GM21381 (cell line): ENCODE measurements at regions not wholly inside any gene's neighbourhood (a gene's known extent, or its start where the extent isn't known, plus 50 kb on each side); places are given as distances from the start of the nearest gene placed in this dataset.

ENCODE experiments used
- ATAC-seq: cut with Tn5 transposase; IDR thresholded peaks from one replicate; pipeline ENCODE4 v1.9.1; 2021; ENCODE audit warnings: mild to moderate bottlenecking, moderate library complexity; ENCODE audit not compliant: unreplicated experiment

DNA sequence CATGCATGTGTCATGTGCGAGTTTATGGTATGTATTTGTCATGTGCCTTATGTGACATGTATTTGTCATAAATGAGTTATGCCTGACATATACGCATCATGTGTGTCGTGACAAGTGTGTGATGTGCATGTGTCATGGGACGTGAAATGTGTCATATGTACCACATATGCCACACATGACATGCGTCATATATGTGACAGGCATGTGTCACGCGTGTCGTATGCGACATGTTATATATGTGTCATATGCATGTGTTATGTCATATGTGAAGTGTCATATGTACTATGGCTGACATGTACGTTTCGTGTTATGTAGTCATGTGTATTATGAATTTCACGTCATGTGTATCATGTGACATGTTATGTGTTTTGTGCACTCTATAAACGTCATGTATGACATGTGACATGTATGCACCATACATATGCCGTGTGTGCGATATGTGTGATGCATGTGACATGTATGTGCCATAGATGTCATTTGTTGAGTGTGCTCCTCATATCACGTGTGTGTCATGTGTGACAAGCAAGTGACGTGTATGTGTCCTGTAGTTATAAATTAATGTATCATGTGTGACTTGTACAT, 2152.3 kb upstream of the PIK3C3 start:
- ATAC-seq = no peak

DNA sequence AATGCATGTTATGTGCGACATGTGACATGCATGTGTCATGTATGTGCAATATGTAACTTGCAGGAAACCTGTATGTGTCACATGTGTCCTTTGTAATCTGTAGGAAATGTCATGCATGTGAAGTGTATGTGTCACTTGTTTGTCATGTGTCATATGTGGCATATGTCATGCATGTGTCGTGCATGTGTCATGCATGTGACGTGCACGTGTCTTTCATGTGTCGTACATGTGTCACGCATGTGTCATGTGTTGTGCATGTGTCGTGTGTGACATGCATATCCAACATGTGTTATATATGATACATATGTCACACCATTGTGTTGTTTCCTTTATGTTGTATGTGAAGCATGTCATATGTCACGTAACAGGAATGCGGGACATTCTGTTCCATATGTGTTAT, 2153.2 kb upstream of the PIK3C3 start:
- ATAC-seq = no peak

DNA sequence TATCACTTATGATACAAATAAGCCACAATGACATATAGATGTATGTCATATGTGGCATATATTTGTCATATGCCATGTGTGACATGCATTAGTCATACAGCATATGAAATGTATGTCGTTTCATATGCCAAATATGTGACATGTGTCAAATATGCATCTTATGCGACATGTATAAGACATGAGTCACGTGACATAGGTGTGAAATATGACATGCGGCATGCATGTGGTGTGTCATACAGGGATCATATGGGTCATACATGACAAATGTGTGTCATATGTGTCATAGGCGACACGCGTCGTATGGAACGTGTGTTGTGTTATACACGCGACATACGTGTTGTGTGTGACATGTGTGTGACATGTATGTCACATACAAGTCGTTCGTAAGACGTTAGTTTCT, 2154.0 kb upstream of the PIK3C3 start:
- no peak for ATAC-seq

DNA sequence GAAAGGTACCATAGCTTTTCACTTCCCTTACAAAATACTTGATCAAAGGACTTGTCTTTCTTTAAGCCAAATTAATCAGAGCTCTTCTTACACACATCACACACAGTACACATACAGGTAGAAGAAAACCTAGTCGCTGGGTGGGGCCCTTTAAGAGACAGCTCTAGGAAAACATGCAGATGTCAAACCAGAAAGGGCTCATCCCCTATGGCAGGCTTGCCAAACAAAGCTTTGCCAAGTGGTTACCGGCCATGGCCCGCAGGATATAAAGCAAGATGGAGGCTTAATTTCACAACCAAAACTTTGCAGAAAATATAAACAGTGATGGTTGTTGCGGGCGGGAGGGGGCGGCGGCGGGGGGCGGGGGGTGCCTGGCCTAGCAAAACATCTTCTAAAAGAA, 2156.0 kb upstream of the PIK3C3 start:
- ATAC-seq = no peak

DNA sequence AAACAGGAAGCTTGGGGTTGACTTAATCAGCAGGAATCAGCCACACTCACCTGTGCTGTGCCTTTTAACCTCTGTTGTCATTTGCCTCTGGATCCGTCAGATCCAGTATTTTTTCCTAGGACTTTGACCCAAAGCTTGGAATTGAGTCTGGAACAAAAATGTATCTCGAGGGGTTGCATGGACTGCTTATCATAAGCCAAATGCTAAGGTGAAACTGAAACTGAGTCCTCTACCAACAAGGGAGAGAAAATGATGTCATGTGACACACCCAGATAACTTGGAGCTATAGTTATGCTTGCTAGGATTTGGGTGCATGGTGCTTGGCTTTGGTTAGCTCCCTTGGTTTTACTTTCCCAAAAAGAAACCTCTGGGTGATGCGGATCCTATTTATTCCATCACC, 2158.6 kb upstream of the PIK3C3 start:
- no peak for ATAC-seq

DNA sequence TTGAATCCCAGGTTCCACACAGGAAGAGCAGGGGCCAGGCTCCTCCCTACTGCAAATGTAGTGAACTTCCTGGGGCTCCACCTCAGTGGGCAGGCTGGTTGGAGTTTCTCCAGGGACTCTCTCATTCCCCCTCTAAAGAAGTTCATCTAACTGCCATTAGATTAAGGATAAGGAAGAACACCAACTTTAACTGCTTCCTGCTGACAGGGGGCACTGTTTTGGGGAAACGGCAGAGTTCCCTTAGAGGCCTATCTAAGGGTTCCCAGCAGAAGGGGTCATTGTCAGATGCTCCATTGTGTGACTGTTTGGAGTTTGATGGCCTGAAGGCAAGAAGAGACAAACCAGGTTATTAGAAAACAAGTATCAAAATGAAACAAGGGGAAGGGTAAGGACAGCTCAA, 2159.7 kb upstream of the PIK3C3 start:
- no peak for ATAC-seq

DNA sequence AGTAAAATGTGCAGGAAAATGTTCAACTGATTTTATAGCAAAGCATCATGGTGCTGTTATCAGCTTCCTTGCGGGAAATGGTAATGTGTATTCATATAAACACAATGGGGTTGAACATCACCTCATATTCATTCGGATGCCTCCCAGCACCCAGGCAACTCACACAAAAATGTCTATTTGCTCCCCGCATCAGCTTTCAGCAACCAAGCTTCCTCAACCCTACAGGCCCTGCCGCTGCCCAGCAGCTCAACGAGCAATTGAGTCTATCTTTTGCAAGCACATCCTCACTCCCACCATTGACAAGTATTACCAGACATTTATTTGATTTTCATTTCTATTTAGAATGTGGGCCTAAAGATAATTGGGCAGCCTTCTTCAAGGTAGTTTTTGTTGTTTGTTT, 2161.4 kb upstream of the PIK3C3 start:
- ATAC-seq = no peak

DNA sequence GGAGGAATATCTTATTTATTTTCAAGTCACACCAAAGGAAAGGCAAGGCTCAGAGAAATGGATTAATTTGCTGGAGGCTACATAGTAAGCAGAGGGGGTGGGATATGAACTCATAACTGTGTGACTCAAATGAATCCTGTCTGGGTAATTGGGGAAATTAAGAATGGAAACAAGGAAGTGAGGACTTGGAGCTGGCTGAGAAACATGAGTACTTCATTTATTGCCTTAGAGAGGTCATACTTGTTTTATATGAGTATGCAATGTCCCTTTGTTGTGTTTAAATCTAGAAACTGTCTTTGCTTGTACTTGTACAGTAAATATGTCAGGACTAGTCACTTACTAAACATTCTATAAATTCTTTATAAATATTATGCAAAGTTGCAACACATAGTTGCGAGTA, 2166.7 kb upstream of the PIK3C3 start:
- no peak for ATAC-seq

DNA sequence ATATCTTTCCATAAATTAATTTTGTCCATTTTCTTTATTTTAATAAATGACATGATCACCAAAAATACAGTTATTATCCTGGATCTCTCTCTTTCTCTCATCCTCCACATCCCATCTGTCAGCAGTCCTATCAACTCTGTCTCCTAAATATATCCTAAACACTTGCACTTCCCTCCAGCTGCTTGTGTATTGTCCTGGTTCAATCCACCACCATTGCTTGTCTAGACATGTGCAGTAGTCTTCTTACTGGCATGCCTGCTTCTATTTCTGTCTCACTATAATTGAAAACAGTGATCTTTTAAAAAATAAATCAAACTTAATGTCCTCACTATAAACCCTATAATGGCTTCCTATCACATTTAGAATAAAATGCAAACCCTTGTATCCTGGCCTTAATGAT, 2168.6 kb upstream of the PIK3C3 start:
- no peak for ATAC-seq

DNA sequence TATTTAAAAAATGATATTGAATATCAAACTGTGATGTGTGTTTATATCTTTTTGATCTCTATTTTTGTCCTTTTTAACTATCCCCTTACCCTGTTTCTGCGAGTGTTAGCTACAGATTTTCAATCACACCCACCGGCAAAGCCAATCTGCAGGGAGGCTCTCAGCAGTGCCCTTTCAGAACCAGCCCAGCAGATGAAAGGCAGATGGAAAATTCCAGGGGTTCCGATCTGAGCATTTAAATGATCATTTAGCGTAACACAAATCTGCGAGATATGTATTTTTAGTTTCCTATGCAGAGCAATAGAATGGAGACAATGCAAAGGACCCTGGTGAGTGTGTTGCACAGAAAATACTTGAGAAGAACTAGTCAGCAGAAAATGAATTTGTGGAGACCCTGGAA, 2170.5 kb upstream of the PIK3C3 start:
- ATAC-seq = no peak

DNA sequence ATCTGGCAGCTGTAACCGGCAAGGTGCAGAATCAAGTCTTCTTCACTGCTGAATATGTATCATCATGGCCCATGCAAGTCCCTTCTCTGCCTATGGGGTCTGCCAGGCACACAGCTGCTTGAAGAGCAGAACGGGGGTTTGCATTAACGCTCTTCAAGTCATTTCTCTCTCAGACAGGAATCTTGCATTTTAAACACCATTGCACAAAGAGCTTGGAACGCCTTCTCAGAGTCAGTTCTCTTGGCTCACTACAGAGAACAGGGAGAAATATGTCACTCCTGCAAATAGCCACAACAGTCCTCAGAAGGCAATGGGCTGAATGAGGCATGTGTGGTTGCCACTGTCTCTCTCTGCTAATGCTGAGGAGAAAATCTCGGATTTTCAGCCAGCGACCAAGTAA, 2173.5 kb upstream of the PIK3C3 start:
- ATAC-seq = no peak

DNA sequence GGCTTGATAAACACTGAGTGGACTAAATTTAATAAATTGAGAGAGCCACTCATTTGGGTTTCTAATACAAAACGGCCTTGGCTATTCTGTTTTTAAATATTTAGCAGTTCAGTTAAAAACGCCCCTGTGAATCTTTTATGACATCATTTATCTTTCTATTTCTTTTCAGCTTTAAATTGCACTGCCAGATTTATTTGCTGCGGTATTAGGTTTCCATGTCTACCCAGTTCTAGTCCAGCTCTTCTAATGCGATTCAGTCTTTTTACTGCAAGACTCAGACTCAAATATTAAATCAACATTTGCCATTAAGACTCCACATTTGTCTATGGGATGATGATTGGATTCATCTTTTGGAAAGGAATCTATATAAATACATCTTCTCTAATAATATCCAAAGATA, 2174.3 kb upstream of the PIK3C3 start:
- ATAC-seq = no peak

DNA sequence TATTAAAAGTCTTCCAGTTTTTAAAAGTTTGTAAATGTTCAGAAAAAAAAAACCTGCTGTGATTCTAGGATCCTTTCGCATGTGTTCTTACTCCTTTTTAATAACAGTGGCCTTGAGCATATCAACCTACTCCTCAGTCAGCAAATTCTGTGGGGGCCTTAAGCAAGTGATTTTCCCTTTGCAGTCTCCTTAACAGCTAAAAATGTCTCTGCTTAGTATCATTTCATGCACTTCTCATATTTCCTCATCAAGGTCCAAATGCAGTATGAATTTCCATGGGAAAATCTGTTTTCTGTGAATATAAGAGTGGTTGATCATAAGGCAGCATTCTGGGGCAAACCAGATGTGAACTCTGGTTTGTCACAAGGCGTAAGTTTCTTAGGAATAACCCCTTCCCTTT, 2175.1 kb upstream of the PIK3C3 start:
- ATAC-seq = no peak

DNA sequence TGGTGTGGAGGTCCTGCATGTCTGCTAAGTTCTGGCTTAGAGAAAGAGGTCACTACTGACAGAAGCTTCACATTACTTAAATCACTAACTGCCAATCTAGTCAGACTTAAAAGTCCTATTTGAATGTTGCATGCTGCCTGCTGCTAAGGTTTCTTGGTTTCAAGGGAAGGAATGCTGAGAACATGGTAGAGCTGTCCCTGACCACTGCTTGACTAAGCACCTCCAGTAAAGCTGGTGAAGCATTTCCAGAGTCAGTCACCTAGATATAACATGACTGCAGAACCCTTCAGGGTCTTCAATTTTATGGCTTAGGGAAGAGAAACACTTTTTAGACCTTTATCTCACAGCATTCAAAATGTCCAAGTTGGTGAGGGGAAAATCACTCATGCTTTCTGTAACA, 2178.3 kb upstream of the PIK3C3 start:
- ATAC-seq = no peak

DNA sequence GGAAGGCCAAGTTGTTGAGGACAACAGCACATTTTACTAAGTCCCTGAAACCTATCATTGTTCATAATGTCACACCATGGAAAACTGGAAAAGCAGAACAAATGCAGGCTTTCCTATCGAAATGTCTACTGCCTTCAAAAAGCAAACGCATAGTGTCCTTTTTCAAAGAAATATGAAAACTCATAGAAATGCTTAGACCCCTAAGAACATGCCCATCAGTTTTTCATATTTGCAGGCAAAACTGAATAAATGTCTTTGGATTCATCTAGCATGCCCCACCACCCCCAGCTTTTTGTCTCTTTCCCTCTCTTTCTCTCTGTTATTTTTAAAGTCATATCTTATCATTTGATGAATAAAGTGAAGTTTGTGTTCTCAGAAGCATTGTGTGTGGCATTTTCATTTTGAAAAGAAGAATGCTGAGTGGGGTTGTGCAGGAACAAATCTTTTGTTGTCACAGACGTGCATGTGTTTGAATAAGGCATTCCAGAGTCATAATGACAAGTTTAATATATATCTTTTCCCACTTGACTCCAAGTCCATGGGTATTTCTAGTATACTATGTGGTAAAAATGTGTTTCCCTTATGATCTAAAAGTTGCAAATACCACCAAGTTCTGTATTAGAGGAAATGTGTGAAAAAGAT, 2180.0 kb upstream of the PIK3C3 start:
- ATAC-seq = no peak

DNA sequence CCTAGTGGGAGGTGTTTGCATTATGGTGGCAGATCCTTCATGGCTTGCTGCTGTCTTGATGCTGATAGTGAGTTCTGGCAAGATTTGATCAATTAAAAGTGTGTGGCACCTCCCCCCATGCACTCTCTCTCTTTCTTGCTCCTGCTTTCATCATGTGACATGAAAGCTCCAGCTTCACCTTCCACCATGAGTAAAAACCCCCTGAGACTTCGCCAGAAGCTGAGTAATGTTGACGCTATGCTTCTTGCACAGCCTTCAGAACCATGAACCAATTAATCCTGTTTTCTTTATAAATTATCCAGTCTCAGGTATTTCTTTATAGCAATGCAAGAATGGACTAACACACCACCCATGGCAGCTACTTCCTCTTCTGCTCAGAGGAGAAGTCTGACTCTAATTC, 2181.4 kb upstream of the PIK3C3 start:
- ATAC-seq = no peak

DNA sequence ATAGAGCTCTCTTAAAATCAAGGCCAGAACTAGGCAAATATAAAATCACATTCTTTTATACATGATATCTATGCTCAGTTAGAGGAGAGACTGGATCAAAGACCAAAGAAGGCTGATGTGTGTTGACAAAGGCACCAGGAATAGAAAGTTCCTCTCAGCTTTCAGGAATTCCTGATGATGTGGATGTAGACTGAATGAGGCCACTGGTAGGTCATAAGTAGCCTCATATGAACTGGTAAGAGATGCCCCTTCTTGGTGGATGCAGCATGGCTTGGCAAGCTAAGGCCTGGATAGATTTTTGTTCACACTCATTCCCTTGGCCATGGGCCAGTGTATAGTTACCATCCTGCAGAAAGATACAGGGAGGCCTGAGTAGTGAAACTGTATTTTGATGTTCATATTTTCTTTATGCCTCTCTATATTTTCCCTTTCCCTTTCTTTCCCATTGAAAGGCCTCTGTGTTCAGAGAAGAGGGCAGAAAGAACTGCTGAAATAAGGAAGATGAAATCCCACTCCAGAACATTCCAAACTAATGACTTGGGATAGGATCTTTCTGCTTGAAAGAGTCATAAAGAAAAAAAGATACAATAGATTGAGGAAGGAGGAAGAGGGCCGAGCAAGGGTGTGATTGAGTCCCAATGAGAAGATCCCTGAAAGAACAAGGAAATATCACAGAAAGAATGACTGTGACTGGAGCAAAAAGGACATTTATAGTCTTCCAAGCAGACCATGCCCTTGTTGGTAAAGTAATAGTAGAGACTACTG, 2182.7 kb upstream of the PIK3C3 start:
- ATAC-seq = no peak

DNA sequence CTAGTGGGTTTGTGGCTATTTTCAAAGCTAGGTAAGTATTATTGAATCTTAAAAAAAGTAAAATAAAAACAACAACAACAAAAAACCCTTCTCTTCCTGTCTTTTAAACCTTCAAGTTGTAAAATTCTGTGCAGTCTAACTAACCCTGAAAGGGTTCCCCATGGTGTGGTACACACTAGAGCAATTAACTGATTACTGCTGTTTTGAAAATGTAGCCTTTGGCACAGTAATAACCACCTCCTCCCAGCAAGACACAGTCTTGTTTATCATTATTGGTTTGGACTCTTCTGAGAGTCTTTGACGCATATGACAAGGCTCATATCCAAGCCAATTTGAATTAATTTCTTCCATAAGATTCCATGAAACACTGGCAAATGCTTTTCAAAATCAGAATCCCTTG, 2184.6 kb upstream of the PIK3C3 start:
- ATAC-seq = no peak

DNA sequence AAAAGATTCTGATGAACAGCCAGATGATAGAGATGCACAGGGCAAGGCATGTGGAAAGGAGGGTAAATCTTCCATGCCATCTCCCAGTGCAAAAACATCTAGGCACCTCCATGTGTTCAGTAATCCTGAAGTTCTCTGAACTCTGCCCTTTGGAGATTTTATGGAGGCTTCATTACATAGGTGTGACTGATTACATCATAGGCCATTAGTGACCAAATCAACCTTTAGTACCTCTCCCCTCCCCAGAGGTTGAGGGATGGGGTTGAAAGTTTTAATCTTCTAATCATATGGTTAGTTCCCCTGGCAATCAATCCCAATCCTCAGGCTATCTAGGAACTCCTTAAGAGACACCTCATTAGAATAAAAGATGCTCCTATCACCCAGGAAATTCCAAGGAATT, 2190.2 kb upstream of the PIK3C3 start:
- no peak for ATAC-seq

DNA sequence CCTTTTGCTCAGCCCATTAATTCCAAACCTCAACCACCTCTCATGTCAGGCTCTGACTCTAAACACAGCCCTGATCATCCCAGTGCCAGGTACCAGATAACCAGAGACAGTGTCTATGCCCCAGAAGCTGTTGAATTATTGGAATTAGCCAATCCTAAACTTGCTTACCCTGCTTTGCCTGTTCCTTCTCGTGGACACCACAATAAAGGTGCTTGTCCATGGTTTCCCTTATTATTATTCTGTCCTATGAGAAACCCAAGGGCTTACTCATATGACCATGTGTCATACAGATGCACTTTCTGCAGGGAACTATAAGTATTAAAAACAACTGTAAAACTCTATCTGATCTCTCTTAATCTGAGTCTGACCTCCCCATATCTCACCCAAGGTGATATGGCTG, 2193.8 kb upstream of the PIK3C3 start:
- ATAC-seq = no peak

DNA sequence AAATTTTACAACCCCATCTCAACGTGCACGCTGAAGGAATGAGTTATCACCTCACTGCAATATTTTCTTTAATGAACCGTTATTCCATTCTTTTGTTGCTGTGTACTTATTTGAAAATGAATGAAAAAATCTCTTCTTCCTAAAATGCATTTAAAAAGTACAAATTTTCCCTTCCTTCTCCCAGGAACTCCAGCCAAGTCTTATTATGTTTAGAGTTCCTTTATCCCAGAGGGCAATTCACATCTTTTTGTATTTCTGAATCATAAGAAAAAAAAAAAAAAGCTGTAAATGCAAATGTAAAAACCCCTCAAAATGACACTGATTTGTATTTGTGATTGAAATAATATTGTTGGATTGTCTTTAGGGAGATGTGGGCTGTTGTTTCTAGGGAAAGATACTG, 2194.3 kb upstream of the CELF4 start:
- ATAC-seq = no peak

DNA sequence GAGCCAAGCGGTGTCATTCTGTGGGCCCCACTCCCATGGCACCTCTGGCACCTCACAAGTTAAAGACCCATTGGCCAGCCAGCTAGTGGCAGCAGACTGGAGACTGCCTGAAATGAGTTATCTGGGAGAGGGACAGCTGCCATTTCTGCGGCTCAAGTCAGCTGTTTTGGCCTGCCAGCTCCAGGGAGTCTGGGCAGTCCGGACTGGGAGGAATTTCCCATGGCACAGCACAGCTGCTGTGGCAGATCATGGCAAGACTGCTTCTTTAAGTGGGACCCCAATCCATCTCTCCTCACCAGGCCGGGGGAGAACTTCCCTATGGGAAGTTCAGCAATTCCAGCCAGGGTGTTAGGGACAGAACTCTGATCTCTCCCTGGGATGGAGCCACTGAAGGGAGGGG, 2187.6 kb upstream of the CELF4 start:
- no peak for ATAC-seq

DNA sequence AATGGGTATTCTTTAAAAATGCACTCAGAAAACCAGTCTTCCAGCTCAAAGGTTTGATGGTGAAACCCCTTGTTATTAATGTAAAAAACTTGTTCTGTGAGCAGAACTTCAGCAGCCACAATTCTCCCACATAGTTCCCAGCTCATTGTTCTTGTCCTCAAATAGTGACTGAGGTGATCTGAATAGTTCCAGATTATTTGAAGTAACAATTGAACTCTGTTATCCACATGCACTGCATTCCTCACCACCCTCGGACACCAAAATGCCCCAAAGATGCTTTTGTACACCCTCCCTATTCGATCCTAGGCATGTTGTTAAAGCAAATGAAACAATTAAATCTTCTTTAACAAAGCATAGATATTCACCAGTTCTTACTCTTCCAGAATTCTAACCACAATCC, 2186.8 kb upstream of the CELF4 start:
- ATAC-seq = no peak
